ENCODE measurements at regions not wholly inside any gene's neighbourhood (a gene's known extent, or its start where the extent isn't known, plus 50 kb on each side); places are given as distances from the start of the nearest gene placed in this dataset.

GRCh38 chr18:44598514-44598913 is 82.2 kb upstream of the SETBP1 start:
- Histone ChIP-seq H3K4me1 (peaks cover 11 to 42% (median 20%) of the 10 kb centered on the region in 3 donors), H3K27ac (no peak overlapping the region), H3K27me3 (no peaks in the 10 kb centered on the region), H3K4me3 (no peak overlapping the region), H3K9me3 (no peaks in the 10 kb centered on the region), H3K36me3 (no peaks in the 10 kb centered on the region)
- no peak for ATAC-seq
- 66 to 100% methylated on average over 3 to 4 of the region's 4 CpGs for WGBS, 2 donors (ENCODE audit: low coverage in 1 of 2)
- TF ChIP-seq CTCF (IDR thresholded peaks at IDR 0.05), result no peak
- TF ChIP-seq EP300 (IDR thresholded peaks at IDR 0.05), result no peak
- no peak for TF ChIP-seq POLR2A (IDR thresholded peaks at IDR 0.05)
- TF ChIP-seq POLR2AphosphoS5 (IDR thresholded peaks at IDR 0.05), result no peak

GRCh38 chr18:44599412-44599811 is 81.3 kb upstream of the SETBP1 start:
- H3K27ac ChIP-seq, result peak overlapping the region in 3 of 4 donors; percentile 12 to 47 (median 27)

GRCh38 chr18:44601447-44601846 is 79.2 kb upstream of the SETBP1 start:
- Histone ChIP-seq H3K9me3 (no peaks in the 10 kb centered on the region), H3K27ac (no peak overlapping the region), H3K4me1 (peaks cover 2 to 15% (median 7%) of the 10 kb centered on the region in 3 donors), H3K27me3 (no peaks in the 10 kb centered on the region), H3K36me3 (no peaks in the 10 kb centered on the region), H3K4me3 (no peak overlapping the region)
- ATAC-seq, result no peak
- TF ChIP-seq CTCF (IDR thresholded peaks at IDR 0.05) (no peak), POLR2AphosphoS5 (IDR thresholded peaks at IDR 0.05) (peak; percentile 60)

More at GRCh38 chr18:44599412-44599811, 81.3 kb upstream of the SETBP1 start:
- 10 to 31% methylated on average over 2 to 3 of the region's 4 CpGs for WGBS, 2 donors (ENCODE audit: low coverage in 1 of 2)
- TF ChIP-seq POLR2A (IDR thresholded peaks at IDR 0.05), result no peak
- peak; percentile 40 for TF ChIP-seq POLR2AphosphoS5 (IDR thresholded peaks at IDR 0.05)
- Histone ChIP-seq H3K4me1 (peaks cover 11 to 34% (median 20%) of the 10 kb centered on the region in 3 donors), H3K27me3 (no peaks in the 10 kb centered on the region), H3K9me3 (no peaks in the 10 kb centered on the region), H3K4me3 (no peak overlapping the region), H3K36me3 (no peaks in the 10 kb centered on the region)
- peak; percentile 55 for ATAC-seq

- TF ChIP-seq POLR2AphosphoS5 (IDR thresholded peaks at IDR 0.05) (no peak), EP300 (IDR thresholded peaks at IDR 0.05) (no peak), POLR2A (IDR thresholded peaks at IDR 0.05) (no peak), CTCF (IDR thresholded peaks at IDR 0.05) (no peak)
- Histone ChIP-seq H3K4me3 (no peak overlapping the region), H3K9me3 (no peaks in the 10 kb centered on the region), H3K27me3 (no peaks in the 10 kb centered on the region), H3K36me3 (no peaks in the 10 kb centered on the region), H3K4me1 (peaks cover 2 to 15% (median 7%) of the 10 kb centered on the region in 3 donors), H3K27ac (no peak overlapping the region)
- 72 to 73% methylated on average over 2 of the region's 2 CpGs for WGBS, 2 donors (ENCODE audit: low coverage in 1 of 2)
- no peak for ATAC-seq
Observed at GRCh38 chr18:44602380-44602779, 78.3 kb upstream of the SETBP1 start.

- no peak overlapping the region for H3K4me3 ChIP-seq
- peaks cover 2 to 15% (median 7%) of the 10 kb centered on the region in 3 donors for H3K4me1 ChIP-seq
- no peaks in the 10 kb centered on the region for H3K36me3 ChIP-seq
- 80 to 93% methylated on average over 1 of the region's 1 CpG for WGBS, 2 donors (ENCODE audit: low coverage in 1 of 2)
- no peak for ATAC-seq
- H3K27me3 ChIP-seq, result no peaks in the 10 kb centered on the region
- no peak overlapping the region for H3K27ac ChIP-seq
- no peaks in the 10 kb centered on the region for H3K9me3 ChIP-seq
- TF ChIP-seq POLR2A (IDR thresholded peaks at IDR 0.05) (no peak), EP300 (IDR thresholded peaks at IDR 0.05) (no peak), CTCF (IDR thresholded peaks at IDR 0.05) (no peak), POLR2AphosphoS5 (IDR thresholded peaks at IDR 0.05) (no peak)
Observed at GRCh38 chr18:44602845-44603244, 77.8 kb upstream of the SETBP1 start.

All from gastroesophageal sphincter (tissue), 4 donors.